Endothelial cell of umbilical vein (primary cell): ENCODE measurements at regions not wholly inside any gene's neighbourhood (a gene's known extent, or its start where the extent isn't known, plus 50 kb on each side); places are given as distances from the start of the nearest gene placed in this dataset.

Experiments used
- BruUV-seq: library from RNA; stranded (reverse); fragments of 400-500 nt; replicated peaks from 2 replicates; lab custom pipeline; 2021; lab: Mats Ljungman, UMichigan
- CTCF ChIA-PET: fragments of 300-600, 350-600 bp; sonication (Branson Sonifier 250); formaldehyde crosslinking; loops from one replicate; lab custom pipeline; 2021; ENCODE audit warnings: antibody characterized with exemption, inconsistent platforms; lab: Charles Lee
- POLR2A ChIA-PET: fragments of 300-600, 350-600 bp; sonication (Branson Sonifier 250); formaldehyde crosslinking; loops from one replicate; lab custom pipeline; 2021; ENCODE audit warnings: antibody characterized with exemption, inconsistent platforms; lab: Charles Lee
- DNase-seq: peaks from one replicate; pipeline ENCODE4 v3.0.0-alpha.2; 2011; ENCODE audit warnings: low read depth, low spot score
- FAIRE-seq: peaks from 2 replicates; lab custom pipeline; 2011; peaks lifted over from hg19 to GRCh38; lab: Jason Lieb, UNC
- H2AFZ ChIP-seq: 2 replicates; pipeline ENCODE4 v1.6.0; 2012; ENCODE audit warnings: low read depth, low read length, control low read depth, inconsistent platforms
- H3K27ac ChIP-seq: 2 replicates; pipeline ENCODE4 v1.5.1; 2011; ENCODE audit warnings: low read depth, mild to moderate bottlenecking, control low read depth, low read length, moderate library complexity; ENCODE audit not compliant: insufficient read depth
- H3K27me3 ChIP-seq, 2 experiments: 2 replicates each; pipeline versions ENCODE4 v1.6.0 to v1.6.1; 2011; ENCODE audit warnings: low read length in 2 of 2, mixed read lengths in 1 of 2; ENCODE audit not compliant: control insufficient read depth in 2 of 2, insufficient read depth in 2 of 2
- H3K36me3 ChIP-seq, 2 experiments: 2 replicates in 1 of 2; 3 replicates in 1 of 2; pipeline ENCODE4 v1.5.1; 2011; ENCODE audit warnings: low read length in 2 of 2, mild to moderate bottlenecking in 1 of 2, moderate library complexity in 1 of 2; ENCODE audit not compliant: control insufficient read depth in 2 of 2, insufficient read depth in 2 of 2; ENCODE audit errors: extremely low read depth in 1 of 2
- H3K4me1 ChIP-seq: 3 replicates; pipeline ENCODE4 v1.5.1; 2011; ENCODE audit warnings: mild to moderate bottlenecking, low read length; ENCODE audit not compliant: control insufficient read depth, insufficient read depth; ENCODE audit errors: extremely low read depth
- H3K4me2 ChIP-seq: 2 replicates; pipeline ENCODE4 v1.6.1; 2011; ENCODE audit warnings: low read length, control low read depth, mixed read lengths; ENCODE audit not compliant: insufficient read depth
- H3K4me3 ChIP-seq, 3 experiments: fragments of 200-600 bp in 1 of 3; sonication (generic), shearing (Covaris generic) in 1 of 3; replicated peaks in 1 of 3; 2 replicates each; pipeline ENCODE4 v1.5.1; 2011 to 2016; ENCODE audit warnings: control low read depth in 3 of 3, low read length in 3 of 3, mild to moderate bottlenecking in 2 of 3, inconsistent platforms in 1 of 3, low read depth in 1 of 3, moderate library complexity in 1 of 3; ENCODE audit not compliant: insufficient read depth in 1 of 3
- H3K79me2 ChIP-seq: 2 replicates; pipeline ENCODE4 v1.6.0; 2012; ENCODE audit warnings: low read length, inconsistent platforms; ENCODE audit not compliant: control insufficient read depth, insufficient read depth
- H3K9ac ChIP-seq: replicated peaks from 2 replicates; pipeline ENCODE3; 2011; ENCODE audit warnings: low read length, control low read depth; ENCODE audit not compliant: insufficient read depth; ENCODE audit errors: extremely low read depth
- H3K9me1 ChIP-seq: replicated peaks from 3 replicates; pipeline ENCODE4 v1.6.0; 2011; ENCODE audit warnings: mild to moderate bottlenecking, low read length; ENCODE audit not compliant: control insufficient read depth, insufficient read depth; ENCODE audit errors: extremely low read depth
- H3K9me3 ChIP-seq: replicated peaks from 2 replicates; pipeline ENCODE4 v1.5.1; 2012; ENCODE audit warnings: low read length, inconsistent platforms; ENCODE audit not compliant: control insufficient read depth, insufficient read depth
- H4K20me1 ChIP-seq: replicated peaks from 2 replicates; pipeline ENCODE3; 2011; ENCODE audit warnings: mild to moderate bottlenecking, low read length; ENCODE audit not compliant: control insufficient read depth, insufficient read depth; ENCODE audit errors: extremely low read depth
- EZH2 ChIP-seq: IDR thresholded peaks from 2 replicates; pipeline ENCODE4 v1.6.1; 2012; ENCODE audit warnings: borderline replicate concordance, low read depth, mild to moderate bottlenecking, moderate library complexity, low read length, inconsistent platforms; ENCODE audit not compliant: severe bottlenecking
- FOS ChIP-seq: IDR thresholded peaks from 2 replicates; pipeline ENCODE4 v1.6.1; 2011; ENCODE audit warnings: mild to moderate bottlenecking, low read length, moderate library complexity, borderline replicate concordance; ENCODE audit not compliant: insufficient read depth
- JUN ChIP-seq: IDR thresholded peaks from 2 replicates; pipeline ENCODE4 v1.6.1; 2011; ENCODE audit warnings: borderline replicate concordance, low read depth; ENCODE audit not compliant: insufficient read length, insufficient read depth
- POLR2AphosphoS5 ChIP-seq: IDR thresholded peaks from 2 replicates; pipeline ENCODE4 v1.6.1; 2012; ENCODE audit warnings: low read depth, mild to moderate bottlenecking, control low read depth, low read length, moderate library complexity; ENCODE audit not compliant: insufficient read depth
- dilution Hi-C: fragments of 300-500 bp; cut with MboI; formaldehyde crosslinking; loops from one replicate; pipeline ENCODE4 v1.15.0; 2019; ENCODE audit warnings: low sequenced_read_pairs; ENCODE audit not compliant: extremely low pct_ligation_motif_present
- intact Hi-C: fragments of 100-400 bp; cut with micrococcal nuclease; formaldehyde crosslinking; loops from one replicate; pipeline ENCODE4 v1.10.0; 2022
- TF ChIP-seq, protein P1 (sequence below), 2 donors: IDR thresholded peaks; 1 replicate in 1 of 2; 2 replicates in 1 of 2; pipeline ENCODE4 v1.5.1; 2011; ENCODE audit warnings: low read length in 2 of 2, mild to moderate bottlenecking in 2 of 2, moderate library complexity in 2 of 2, control low read depth in 1 of 2, inconsistent platforms in 1 of 2, low read depth in 1 of 2; ENCODE audit not compliant: insufficient read depth in 1 of 2; ENCODE audit errors: extremely low read depth in 1 of 2

DNA sequence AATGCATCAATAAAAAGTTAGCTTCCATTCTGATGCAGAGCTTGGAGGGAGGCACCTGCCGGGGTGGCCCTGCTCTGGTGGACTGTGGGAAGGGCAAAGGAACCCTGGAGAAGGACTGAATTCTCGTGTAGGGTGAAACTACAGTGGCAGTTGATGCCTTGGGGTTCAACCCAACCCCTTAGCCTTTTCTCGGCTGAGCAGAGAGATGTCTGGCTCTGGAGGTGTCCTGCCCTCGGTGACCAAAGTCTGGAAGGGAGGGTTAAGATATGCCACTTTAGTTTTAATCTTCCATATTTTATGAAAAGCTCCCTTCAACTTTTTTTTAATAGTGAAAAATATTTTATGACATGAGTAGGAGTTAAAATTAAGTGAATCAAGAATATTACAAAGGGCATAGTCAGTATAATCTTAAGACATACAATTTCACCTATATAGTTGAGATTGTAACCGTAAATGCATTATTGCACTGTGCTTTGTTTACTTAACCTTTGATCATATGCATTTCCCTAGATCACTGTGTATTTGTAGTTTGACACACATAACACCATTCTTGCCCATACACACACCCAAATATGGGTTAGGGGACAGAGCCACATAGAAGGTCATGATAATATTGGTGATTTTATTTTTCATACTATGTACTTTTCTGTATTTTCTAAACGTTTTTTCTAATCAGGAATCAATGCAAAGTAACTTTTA is 179.6 kb downstream of the MCHR2 start:
- ChIA-PET POLR2A (no interaction called here), CTCF (no interaction called here)
- Histone ChIP-seq H3K9me1 (no peaks in the 10 kb centered on the region), H3K9me3 (no peaks in the 10 kb centered on the region), H3K27ac (no peak overlapping the region), H2AFZ (no peak overlapping the region), H3K4me3 (no peak overlapping the region), H3K4me2 (no peak overlapping the region), H3K4me1 (no peaks in the 10 kb centered on the region), H3K27me3 (no peaks in the 10 kb centered on the region), H4K20me1 (no peaks in the 10 kb centered on the region), H3K36me3 (no peaks in the 10 kb centered on the region), H3K9ac (no peak overlapping the region), H3K79me2 (no peaks in the 10 kb centered on the region)
- BruUV-seq, result no TSS peak
- intact Hi-C loops (no loop called here), dilution Hi-C loops (no loop called here)
- FAIRE-seq (no peak), DNase-seq (no peak)
- TF ChIP-seq EZH2, result no peak
- TF ChIP-seq, protein P1, sequence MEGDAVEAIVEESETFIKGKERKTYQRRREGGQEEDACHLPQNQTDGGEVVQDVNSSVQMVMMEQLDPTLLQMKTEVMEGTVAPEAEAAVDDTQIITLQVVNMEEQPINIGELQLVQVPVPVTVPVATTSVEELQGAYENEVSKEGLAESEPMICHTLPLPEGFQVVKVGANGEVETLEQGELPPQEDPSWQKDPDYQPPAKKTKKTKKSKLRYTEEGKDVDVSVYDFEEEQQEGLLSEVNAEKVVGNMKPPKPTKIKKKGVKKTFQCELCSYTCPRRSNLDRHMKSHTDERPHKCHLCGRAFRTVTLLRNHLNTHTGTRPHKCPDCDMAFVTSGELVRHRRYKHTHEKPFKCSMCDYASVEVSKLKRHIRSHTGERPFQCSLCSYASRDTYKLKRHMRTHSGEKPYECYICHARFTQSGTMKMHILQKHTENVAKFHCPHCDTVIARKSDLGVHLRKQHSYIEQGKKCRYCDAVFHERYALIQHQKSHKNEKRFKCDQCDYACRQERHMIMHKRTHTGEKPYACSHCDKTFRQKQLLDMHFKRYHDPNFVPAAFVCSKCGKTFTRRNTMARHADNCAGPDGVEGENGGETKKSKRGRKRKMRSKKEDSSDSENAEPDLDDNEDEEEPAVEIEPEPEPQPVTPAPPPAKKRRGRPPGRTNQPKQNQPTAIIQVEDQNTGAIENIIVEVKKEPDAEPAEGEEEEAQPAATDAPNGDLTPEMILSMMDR (IDR thresholded peaks at IDR 0.05; ENCODE audit: extremely low read depth in 1 of 2, insufficient read depth in 1 of 2, low read depth in 1 of 2, low read length in 2 of 2), result no peak
- no peak for TF ChIP-seq POLR2AphosphoS5
- TF ChIP-seq FOS, result no peak
- no peak for TF ChIP-seq JUN
